Ishikawa (cell line): ENCODE measurements at regions not wholly inside any gene's neighbourhood (a gene's known extent, or its start where the extent isn't known, plus 50 kb on each side); places are given as distances from the start of the nearest gene placed in this dataset.

ENCODE experiments used
- CEBPB ChIP-seq: IDR thresholded peaks from 2 replicates; pipeline ENCODE4 v1.6.1; 2012
- CREB1 ChIP-seq: IDR thresholded peaks from 2 replicates; pipeline ENCODE4 v1.6.1; 2012; ENCODE audit warnings: low read depth
- EGR1 ChIP-seq: IDR thresholded peaks from 2 replicates; pipeline ENCODE4 v1.6.1; 2012
- EP300 ChIP-seq: IDR thresholded peaks from 2 replicates; pipeline ENCODE4 v1.6.1; 2012; ENCODE audit warnings: borderline replicate concordance
- FOXM1 ChIP-seq: IDR thresholded peaks from 2 replicates; pipeline ENCODE4 v1.6.1; 2012; ENCODE audit warnings: low read depth, borderline replicate concordance
- NFIC ChIP-seq: IDR thresholded peaks from 2 replicates; pipeline ENCODE4 v1.6.1; 2012
- RAD21 ChIP-seq: IDR thresholded peaks from 2 replicates; pipeline ENCODE4 v1.6.1; 2012; ENCODE audit warnings: low read depth
- TAF1 ChIP-seq: IDR thresholded peaks from 2 replicates; pipeline ENCODE4 v1.6.1; 2012; ENCODE audit warnings: low read depth, mild to moderate bottlenecking
- TCF12 ChIP-seq: IDR thresholded peaks from 2 replicates; pipeline ENCODE4 v1.6.1; 2012; ENCODE audit warnings: low read depth
- TEAD4 ChIP-seq: IDR thresholded peaks from 2 replicates; pipeline ENCODE4 v1.6.1; 2012
- YY1 ChIP-seq: IDR thresholded peaks from 2 replicates; pipeline ENCODE4 v1.6.1; 2012; ENCODE audit warnings: low read depth
- ZBTB7A ChIP-seq: IDR thresholded peaks from 2 replicates; pipeline ENCODE4 v1.6.1; 2012; ENCODE audit warnings: low read depth
- TF ChIP-seq, protein P1 (sequence below): IDR thresholded peaks from 2 replicates; pipeline ENCODE4 v1.6.1; 2012; ENCODE audit warnings: low read depth, mild to moderate bottlenecking
- TF ChIP-seq, protein P2 (sequence below): IDR thresholded peaks from 2 replicates; pipeline ENCODE4 v1.6.1; 2012
- TF ChIP-seq, protein P3 (sequence below): IDR thresholded peaks from 2 replicates; pipeline ENCODE4 v1.6.1; 2012

DNA sequence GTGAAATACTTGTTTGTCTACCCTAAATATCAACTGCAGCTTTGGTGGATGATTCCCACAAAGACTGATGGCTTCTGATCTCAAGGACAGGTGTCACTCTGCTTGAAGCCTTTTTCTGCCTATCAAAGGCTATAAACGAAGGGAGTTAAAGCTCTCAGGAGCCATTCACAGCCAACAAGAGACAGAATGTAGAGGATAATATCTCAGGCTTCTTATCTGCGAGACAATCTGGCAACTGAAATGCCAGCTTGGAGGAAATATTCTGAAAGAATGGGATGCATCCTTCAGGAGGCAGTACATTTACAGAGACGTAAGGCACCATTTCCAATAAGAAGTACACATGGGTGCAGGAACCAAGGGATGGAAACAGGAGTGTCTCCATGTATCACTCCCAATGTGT lies 549.4 kb downstream of the GPAM start:
- TF ChIP-seq FOXM1 (no peak), RAD21 (no peak), TAF1 (no peak), TEAD4 (no peak), NFIC (no peak), CEBPB (no peak), EGR1 (no peak), CREB1 (no peak), YY1 (no peak), EP300 (no peak), TCF12 (no peak), ZBTB7A (no peak)
- TF ChIP-seq, protein P1, sequence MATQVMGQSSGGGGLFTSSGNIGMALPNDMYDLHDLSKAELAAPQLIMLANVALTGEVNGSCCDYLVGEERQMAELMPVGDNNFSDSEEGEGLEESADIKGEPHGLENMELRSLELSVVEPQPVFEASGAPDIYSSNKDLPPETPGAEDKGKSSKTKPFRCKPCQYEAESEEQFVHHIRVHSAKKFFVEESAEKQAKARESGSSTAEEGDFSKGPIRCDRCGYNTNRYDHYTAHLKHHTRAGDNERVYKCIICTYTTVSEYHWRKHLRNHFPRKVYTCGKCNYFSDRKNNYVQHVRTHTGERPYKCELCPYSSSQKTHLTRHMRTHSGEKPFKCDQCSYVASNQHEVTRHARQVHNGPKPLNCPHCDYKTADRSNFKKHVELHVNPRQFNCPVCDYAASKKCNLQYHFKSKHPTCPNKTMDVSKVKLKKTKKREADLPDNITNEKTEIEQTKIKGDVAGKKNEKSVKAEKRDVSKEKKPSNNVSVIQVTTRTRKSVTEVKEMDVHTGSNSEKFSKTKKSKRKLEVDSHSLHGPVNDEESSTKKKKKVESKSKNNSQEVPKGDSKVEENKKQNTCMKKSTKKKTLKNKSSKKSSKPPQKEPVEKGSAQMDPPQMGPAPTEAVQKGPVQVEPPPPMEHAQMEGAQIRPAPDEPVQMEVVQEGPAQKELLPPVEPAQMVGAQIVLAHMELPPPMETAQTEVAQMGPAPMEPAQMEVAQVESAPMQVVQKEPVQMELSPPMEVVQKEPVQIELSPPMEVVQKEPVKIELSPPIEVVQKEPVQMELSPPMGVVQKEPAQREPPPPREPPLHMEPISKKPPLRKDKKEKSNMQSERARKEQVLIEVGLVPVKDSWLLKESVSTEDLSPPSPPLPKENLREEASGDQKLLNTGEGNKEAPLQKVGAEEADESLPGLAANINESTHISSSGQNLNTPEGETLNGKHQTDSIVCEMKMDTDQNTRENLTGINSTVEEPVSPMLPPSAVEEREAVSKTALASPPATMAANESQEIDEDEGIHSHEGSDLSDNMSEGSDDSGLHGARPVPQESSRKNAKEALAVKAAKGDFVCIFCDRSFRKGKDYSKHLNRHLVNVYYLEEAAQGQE: no peak
- TF ChIP-seq, protein P2, sequence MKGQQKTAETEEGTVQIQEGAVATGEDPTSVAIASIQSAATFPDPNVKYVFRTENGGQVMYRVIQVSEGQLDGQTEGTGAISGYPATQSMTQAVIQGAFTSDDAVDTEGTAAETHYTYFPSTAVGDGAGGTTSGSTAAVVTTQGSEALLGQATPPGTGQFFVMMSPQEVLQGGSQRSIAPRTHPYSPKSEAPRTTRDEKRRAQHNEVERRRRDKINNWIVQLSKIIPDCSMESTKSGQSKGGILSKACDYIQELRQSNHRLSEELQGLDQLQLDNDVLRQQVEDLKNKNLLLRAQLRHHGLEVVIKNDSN: no peak
- TF ChIP-seq, protein P3, sequence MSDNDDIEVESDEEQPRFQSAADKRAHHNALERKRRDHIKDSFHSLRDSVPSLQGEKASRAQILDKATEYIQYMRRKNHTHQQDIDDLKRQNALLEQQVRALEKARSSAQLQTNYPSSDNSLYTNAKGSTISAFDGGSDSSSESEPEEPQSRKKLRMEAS: no peak

DNA sequence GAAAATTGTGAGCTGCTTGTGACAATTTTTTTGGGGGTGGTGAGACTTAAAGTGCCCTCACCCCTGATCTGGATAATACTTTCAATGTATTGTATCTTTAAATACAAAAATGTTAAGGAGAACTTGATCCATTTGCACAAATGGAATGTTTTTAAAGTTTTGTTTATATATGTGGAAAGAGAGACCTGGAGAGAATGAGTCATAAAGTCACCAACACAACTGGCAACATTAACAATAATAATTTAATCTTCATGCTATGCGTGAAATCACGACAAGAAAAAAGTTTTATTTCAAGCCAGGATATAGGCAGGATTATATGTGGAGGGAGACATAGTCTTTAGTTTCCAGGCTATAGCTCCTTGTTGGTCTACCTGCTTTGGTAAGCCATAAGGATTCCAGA lies 537.5 kb downstream of the GPAM start:
- TF ChIP-seq YY1: no peak
- TF ChIP-seq TCF12: no peak
- no peak for TF ChIP-seq TAF1
- no peak for TF ChIP-seq CEBPB
- no peak for TF ChIP-seq ZBTB7A
- TF ChIP-seq, protein P2: no peak
- no peak for TF ChIP-seq EP300
- no peak for TF ChIP-seq RAD21
- TF ChIP-seq, protein P3: no peak
- no peak for TF ChIP-seq NFIC
- TF ChIP-seq FOXM1: no peak
- no peak for TF ChIP-seq EGR1

DNA sequence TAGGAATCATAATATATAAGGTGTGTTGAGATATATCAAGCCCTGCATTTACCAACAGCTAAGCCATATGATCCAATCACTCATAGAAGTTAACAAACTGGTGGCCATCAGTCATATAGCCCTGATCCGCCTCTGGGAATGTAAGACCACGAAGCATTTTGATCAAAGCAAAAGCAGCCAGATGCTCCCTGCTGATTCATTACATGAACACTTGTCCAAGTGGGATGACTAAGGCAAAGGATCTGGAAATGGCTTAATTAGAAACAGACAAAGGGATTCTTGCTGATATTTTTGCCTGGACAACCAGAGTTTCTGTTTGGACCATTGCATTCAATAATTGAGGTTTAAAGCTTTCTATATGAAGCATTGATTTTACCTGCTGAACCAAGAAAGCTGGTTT lies 535.5 kb downstream of the GPAM start:
- TF ChIP-seq CREB1: no peak
- no peak for TF ChIP-seq NFIC
- TF ChIP-seq, protein P1: no peak
- no peak for TF ChIP-seq EGR1
- TF ChIP-seq TCF12: no peak
- TF ChIP-seq EP300: no peak
- TF ChIP-seq, protein P3: no peak
- TF ChIP-seq ZBTB7A: no peak
- no peak for TF ChIP-seq TAF1
- TF ChIP-seq, protein P2: no peak
- TF ChIP-seq RAD21: no peak
- no peak for TF ChIP-seq YY1
- TF ChIP-seq TEAD4: no peak
- TF ChIP-seq CEBPB: no peak
- TF ChIP-seq FOXM1: no peak

DNA sequence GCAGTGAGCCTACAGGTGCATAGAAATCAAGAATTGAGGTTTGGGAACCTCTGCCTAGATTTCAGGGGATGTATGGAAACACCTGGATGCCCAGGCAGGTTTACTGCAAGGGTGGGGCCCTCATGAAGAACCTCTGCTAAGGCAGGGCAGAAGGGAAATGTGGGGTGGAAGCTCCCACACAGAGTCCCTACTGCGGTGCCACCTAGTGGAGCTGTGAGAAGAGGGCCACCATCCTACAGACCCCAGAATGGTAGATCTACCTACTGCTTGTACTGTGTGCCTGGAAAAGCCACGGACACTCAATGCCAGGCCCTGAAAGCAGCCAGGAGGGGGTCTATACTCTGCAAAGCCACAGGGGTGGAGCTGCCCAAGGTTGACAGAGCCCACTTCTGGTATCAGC lies 533.5 kb downstream of the GPAM start:
- TF ChIP-seq, protein P1: no peak
- TF ChIP-seq, protein P2: no peak
- TF ChIP-seq TAF1 (no peak), EGR1 (no peak), CEBPB (no peak), EP300 (no peak), TCF12 (no peak), CREB1 (no peak), FOXM1 (no peak), TEAD4 (no peak), NFIC (no peak), YY1 (no peak), RAD21 (no peak), ZBTB7A (no peak)
- TF ChIP-seq, protein P3: no peak
